HEK293 (cell line): ENCODE measurements at regions not wholly inside any gene's neighbourhood (a gene's known extent, or its start where the extent isn't known, plus 50 kb on each side); places are given as distances from the start of the nearest gene placed in this dataset.

ENCODE experiments used
- CTCF ChIA-PET: fragments of 350-600 bp; formaldehyde crosslinking; extraction: SDS; loops from one replicate; lab custom pipeline; 2021; ENCODE audit warnings: antibody characterized with exemption; lab: Yijun Ruan, JAX
- POLR2A ChIA-PET: fragments of 300-600 bp; formaldehyde crosslinking; extraction: SDS; loops from one replicate; lab custom pipeline; 2020; ENCODE audit warnings: antibody characterized with exemption, inconsistent platforms; lab: Yijun Ruan, JAX
- H3K27ac ChIP-seq: fragments of 200-500 bp; sonication (Bioruptor generic); 2 replicates; pipeline ENCODE4 v1.5.1; 2014; ENCODE audit warnings: low read depth, low read length, control low read depth, inconsistent platforms; ENCODE audit errors: extremely low read depth
- H3K36me3 ChIP-seq, 2 experiments: fragments of 200-500 bp in 1 of 2; sonication (Bioruptor generic) in 1 of 2; 1 replicate in 1 of 2; 2 replicates in 1 of 2; pipeline ENCODE4 v1.5.1; 2014 to 2017; ENCODE audit warnings: inconsistent platforms in 2 of 2, low read length in 2 of 2; ENCODE audit not compliant: control insufficient read depth in 2 of 2, insufficient read depth in 1 of 2
- H3K4me1 ChIP-seq: fragments of 200-500 bp; sonication (Bioruptor generic); 2 replicates; pipeline ENCODE4 v1.5.1; 2014; ENCODE audit warnings: mild to moderate bottlenecking, low read length, inconsistent platforms; ENCODE audit not compliant: control insufficient read depth, insufficient read depth
- H3K4me3 ChIP-seq: 2 replicates; pipeline ENCODE4 v1.5.1; 2011; ENCODE audit warnings: low read depth, mild to moderate bottlenecking, control low read depth, low read length, moderate library complexity
- H3K9me3 ChIP-seq: fragments of 200-500 bp; sonication (Bioruptor generic); 2 replicates; pipeline ENCODE4 v1.5.1; 2014; ENCODE audit warnings: low read depth, low read length, inconsistent platforms; ENCODE audit not compliant: control insufficient read depth, insufficient read depth
- GLIS1 ChIP-seq: fragments of 450-650 bp; formaldehyde crosslinking; IDR thresholded peaks from 2 replicates; pipeline ENCODE4 v1.5.1; 2016; ENCODE audit warnings: missing biosample characterization, missing genetic modification characterization
- KLF7 ChIP-seq: fragments of 450-650 bp; formaldehyde crosslinking; IDR thresholded peaks from 2 replicates; pipeline ENCODE4 v1.5.1; 2016; ENCODE audit warnings: missing biosample characterization, missing genetic modification characterization, borderline replicate concordance
- SP3 ChIP-seq: fragments of 450-650 bp; formaldehyde crosslinking; IDR thresholded peaks from 2 replicates; pipeline ENCODE4 v1.5.1; 2016; ENCODE audit warnings: missing biosample characterization, missing genetic modification characterization
- ZNF274 ChIP-seq, 2 experiments: fragments of 200-500 bp in 1 of 2; fragments of 450-650 bp in 1 of 2; sonication (Bioruptor generic) in 1 of 2; formaldehyde crosslinking in 1 of 2; IDR thresholded peaks; 2 replicates each; pipeline versions ENCODE4 v1.5.1 to v1.6.1; 2014 to 2016; ENCODE audit warnings: borderline replicate concordance in 1 of 2, inconsistent platforms in 1 of 2, low read length in 1 of 2, missing biosample characterization in 1 of 2, missing genetic modification characterization in 1 of 2
- ZNF473 ChIP-seq: fragments of 450-650 bp; formaldehyde crosslinking; IDR thresholded peaks from 2 replicates; pipeline ENCODE4 v1.5.1; 2017; ENCODE audit warnings: missing biosample characterization, missing genetic modification characterization
- ZNF610 ChIP-seq: fragments of 450-650 bp; formaldehyde crosslinking; IDR thresholded peaks from 2 replicates; pipeline ENCODE4 v1.5.1; 2016; ENCODE audit warnings: missing biosample characterization, missing genetic modification characterization, borderline replicate concordance
- ZNF701 ChIP-seq: fragments of 450-650 bp; formaldehyde crosslinking; IDR thresholded peaks from 2 replicates; pipeline ENCODE4 v1.5.1; 2016; ENCODE audit warnings: missing biosample characterization, missing genetic modification characterization
- ZNF76 ChIP-seq: fragments of 450-650 bp; formaldehyde crosslinking; IDR thresholded peaks from 2 replicates; pipeline ENCODE4; 2016; ENCODE audit warnings: low read depth, missing biosample characterization, missing genetic modification characterization, borderline replicate concordance
- ZNF792 ChIP-seq: fragments of 450-650 bp; formaldehyde crosslinking; IDR thresholded peaks from 2 replicates; pipeline ENCODE4 v1.5.1; 2016; ENCODE audit warnings: missing biosample characterization, missing genetic modification characterization
- TF ChIP-seq, protein P1 (sequence below): fragments of 450-650 bp; formaldehyde crosslinking; IDR thresholded peaks from 2 replicates; pipeline ENCODE4 v1.5.1; 2016; ENCODE audit warnings: missing biosample characterization, missing genetic modification characterization
- TF ChIP-seq, protein P2 (sequence below): IDR thresholded peaks from 2 replicates; pipeline ENCODE4 v1.6.1; 2011; ENCODE audit warnings: mild to moderate bottlenecking, low read depth, low read length, borderline replicate concordance
- TF ChIP-seq, protein P3 (sequence below): fragments of 450-650 bp; formaldehyde crosslinking; IDR thresholded peaks from 2 replicates; pipeline ENCODE4 v1.5.1; 2017; ENCODE audit warnings: missing biosample characterization, missing genetic modification characterization
- TF ChIP-seq, protein P4 (sequence below): fragments of 450-650 bp; formaldehyde crosslinking; conservative IDR thresholded peaks from 2 replicates; pipeline ENCODE4 v1.5.1; 2016; ENCODE audit warnings: low read depth, missing biosample characterization, missing genetic modification characterization
- TF ChIP-seq, protein P5 (sequence below): fragments of 450-650 bp; formaldehyde crosslinking; IDR thresholded peaks from 2 replicates; pipeline ENCODE4 v1.5.1; 2016; ENCODE audit warnings: missing biosample characterization, missing genetic modification characterization
- TF ChIP-seq, protein P6 (sequence below): fragments of 450-650 bp; formaldehyde crosslinking; IDR thresholded peaks from 2 replicates; pipeline ENCODE4 v1.5.1; 2016; ENCODE audit warnings: missing biosample characterization, missing genetic modification characterization

DNA sequence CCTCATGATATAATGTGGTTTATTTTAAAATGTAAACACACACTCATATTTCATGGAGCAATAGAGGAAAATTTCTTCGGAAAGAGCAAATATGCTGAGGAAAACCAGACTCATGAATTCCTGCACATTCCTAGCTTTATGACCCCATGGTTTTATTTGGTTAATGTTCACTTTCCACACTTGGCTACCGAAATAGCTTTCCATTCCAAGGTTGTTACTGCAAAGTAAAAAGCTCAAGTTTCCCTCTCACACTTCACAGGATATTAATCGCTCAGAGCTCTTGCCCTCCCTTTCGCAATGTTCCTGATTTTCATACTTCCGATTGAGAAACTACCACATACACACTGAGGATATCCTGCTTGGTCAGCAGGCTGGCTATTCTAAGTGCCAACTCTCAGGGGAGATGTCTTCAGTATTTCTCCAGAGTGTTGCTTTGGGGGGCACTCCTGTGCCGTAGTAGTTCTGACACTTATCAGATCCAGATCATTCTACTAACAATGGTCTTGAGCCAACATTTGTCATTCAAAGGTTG lies 77.5 kb upstream of the STEAP1B start:
- POLR2A ChIA-PET = interaction anchor here (0.6 kb wide), 1 partner anchor 280 kb away, joined by 5 read pairs; no protein-coding TSS in a partner anchor
- H3K4me3 ChIP-seq = no peak overlapping the region
- H3K4me1 ChIP-seq = no peaks in the 10 kb centered on the region
- no peak overlapping the region for H3K27ac ChIP-seq
- CTCF ChIA-PET = interaction anchor here (1.0 to 1.4 kb wide), 2 partner anchors 10 to 149 kb away, joined by 5 to 12 read pairs; partner anchors contain the start of gene IL6
- no peaks in the 10 kb centered on the region for H3K9me3 ChIP-seq
- H3K36me3 ChIP-seq = no peaks in the 10 kb centered on the region
- TF ChIP-seq SP3 (tag by site-specific recombination) (no peak), ZNF76 (no peak), ZNF701 (tag by site-specific recombination) (no peak), KLF7 (tag by site-specific recombination) (no peak), ZNF274 (IDR thresholded peaks at IDR 0.05; ENCODE audit: low read length) (no peak), ZNF274 (tag by site-specific recombination; IDR thresholded peaks at IDR 0.05; ENCODE audit: borderline replicate concordance) (no peak)
- TF ChIP-seq, protein P1, sequence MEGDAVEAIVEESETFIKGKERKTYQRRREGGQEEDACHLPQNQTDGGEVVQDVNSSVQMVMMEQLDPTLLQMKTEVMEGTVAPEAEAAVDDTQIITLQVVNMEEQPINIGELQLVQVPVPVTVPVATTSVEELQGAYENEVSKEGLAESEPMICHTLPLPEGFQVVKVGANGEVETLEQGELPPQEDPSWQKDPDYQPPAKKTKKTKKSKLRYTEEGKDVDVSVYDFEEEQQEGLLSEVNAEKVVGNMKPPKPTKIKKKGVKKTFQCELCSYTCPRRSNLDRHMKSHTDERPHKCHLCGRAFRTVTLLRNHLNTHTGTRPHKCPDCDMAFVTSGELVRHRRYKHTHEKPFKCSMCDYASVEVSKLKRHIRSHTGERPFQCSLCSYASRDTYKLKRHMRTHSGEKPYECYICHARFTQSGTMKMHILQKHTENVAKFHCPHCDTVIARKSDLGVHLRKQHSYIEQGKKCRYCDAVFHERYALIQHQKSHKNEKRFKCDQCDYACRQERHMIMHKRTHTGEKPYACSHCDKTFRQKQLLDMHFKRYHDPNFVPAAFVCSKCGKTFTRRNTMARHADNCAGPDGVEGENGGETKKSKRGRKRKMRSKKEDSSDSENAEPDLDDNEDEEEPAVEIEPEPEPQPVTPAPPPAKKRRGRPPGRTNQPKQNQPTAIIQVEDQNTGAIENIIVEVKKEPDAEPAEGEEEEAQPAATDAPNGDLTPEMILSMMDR (tag by site-specific recombination) = no peak
- TF ChIP-seq, protein P2, sequence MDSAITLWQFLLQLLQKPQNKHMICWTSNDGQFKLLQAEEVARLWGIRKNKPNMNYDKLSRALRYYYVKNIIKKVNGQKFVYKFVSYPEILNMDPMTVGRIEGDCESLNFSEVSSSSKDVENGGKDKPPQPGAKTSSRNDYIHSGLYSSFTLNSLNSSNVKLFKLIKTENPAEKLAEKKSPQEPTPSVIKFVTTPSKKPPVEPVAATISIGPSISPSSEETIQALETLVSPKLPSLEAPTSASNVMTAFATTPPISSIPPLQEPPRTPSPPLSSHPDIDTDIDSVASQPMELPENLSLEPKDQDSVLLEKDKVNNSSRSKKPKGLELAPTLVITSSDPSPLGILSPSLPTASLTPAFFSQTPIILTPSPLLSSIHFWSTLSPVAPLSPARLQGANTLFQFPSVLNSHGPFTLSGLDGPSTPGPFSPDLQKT = no peak
- TF ChIP-seq, protein P3, sequence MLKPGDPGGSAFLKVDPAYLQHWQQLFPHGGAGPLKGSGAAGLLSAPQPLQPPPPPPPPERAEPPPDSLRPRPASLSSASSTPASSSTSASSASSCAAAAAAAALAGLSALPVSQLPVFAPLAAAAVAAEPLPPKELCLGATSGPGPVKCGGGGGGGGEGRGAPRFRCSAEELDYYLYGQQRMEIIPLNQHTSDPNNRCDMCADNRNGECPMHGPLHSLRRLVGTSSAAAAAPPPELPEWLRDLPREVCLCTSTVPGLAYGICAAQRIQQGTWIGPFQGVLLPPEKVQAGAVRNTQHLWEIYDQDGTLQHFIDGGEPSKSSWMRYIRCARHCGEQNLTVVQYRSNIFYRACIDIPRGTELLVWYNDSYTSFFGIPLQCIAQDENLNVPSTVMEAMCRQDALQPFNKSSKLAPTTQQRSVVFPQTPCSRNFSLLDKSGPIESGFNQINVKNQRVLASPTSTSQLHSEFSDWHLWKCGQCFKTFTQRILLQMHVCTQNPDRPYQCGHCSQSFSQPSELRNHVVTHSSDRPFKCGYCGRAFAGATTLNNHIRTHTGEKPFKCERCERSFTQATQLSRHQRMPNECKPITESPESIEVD (tag by site-specific recombination) = peak; percentile 67

DNA sequence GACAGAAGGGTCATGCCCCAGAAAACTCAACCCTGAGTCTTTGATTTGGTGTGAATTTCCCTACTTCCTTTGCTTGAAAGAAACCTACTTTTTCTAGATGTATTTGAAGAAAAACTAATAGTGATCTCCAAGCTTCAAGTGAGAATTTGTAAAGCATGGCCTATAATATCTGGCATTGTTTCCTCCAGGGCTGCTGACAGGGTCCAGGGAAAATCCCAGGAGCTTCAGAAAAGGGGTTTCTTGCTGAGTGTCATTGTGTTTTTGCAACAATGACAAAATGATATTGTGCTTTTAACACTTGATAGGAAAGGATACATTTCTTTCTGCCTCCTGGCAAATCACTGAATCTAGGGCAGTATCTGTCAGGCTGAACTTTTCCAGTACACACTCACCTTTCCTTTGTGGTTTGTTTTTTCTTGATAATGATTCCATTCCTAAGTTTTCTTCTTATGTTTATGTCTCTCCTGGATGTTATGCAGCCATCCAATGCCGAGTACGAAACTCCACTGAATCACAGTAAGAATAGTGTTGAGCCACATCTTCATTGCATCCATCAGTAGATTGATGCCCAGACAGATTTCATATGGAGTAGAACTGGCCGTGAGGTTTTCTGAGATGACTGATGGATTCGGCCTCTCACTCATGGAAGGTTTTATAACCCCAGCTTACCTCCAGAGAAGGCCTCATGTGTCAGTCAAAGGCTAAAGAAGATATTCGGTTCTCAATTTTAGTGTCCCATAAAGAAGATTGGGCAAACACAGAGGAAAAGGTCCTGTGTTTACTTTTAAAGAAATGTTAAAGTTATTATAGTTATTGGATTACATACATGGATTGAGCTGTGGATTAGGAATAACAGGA lies 76.9 kb upstream of the STEAP1B start:
- no peak overlapping the region for H3K4me3 ChIP-seq
- ChIA-PET CTCF (interaction anchor here (0.6 to 1.6 kb wide), 3 partner anchors 10 to 150 kb away, joined by 3 to 5 read pairs (median 5); partner anchors contain the start of gene IL6), POLR2A (interaction anchor here (0.6 kb wide), 1 partner anchor 280 kb away, joined by 5 read pairs; no protein-coding TSS in a partner anchor)
- no peaks in the 10 kb centered on the region for H3K36me3 ChIP-seq
- H3K9me3 ChIP-seq = no peaks in the 10 kb centered on the region
- no peaks in the 10 kb centered on the region for H3K4me1 ChIP-seq
- H3K27ac ChIP-seq = no peak overlapping the region
- TF ChIP-seq, protein P4, sequence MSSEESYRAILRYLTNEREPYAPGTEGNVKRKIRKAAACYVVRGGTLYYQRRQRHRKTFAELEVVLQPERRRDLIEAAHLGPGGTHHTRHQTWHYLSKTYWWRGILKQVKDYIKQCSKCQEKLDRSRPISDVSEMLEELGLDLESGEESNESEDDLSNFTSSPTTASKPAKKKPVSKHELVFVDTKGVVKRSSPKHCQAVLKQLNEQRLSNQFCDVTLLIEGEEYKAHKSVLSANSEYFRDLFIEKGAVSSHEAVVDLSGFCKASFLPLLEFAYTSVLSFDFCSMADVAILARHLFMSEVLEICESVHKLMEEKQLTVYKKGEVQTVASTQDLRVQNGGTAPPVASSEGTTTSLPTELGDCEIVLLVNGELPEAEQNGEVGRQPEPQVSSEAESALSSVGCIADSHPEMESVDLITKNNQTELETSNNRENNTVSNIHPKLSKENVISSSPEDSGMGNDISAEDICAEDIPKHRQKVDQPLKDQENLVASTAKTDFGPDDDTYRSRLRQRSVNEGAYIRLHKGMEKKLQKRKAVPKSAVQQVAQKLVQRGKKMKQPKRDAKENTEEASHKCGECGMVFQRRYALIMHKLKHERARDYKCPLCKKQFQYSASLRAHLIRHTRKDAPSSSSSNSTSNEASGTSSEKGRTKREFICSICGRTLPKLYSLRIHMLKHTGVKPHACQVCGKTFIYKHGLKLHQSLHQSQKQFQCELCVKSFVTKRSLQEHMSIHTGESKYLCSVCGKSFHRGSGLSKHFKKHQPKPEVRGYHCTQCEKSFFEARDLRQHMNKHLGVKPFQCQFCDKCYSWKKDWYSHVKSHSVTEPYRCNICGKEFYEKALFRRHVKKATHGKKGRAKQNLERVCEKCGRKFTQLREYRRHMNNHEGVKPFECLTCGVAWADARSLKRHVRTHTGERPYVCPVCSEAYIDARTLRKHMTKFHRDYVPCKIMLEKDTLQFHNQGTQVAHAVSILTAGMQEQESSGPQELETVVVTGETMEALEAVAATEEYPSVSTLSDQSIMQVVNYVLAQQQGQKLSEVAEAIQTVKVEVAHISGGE (tag by site-specific recombination) = no peak
- TF ChIP-seq ZNF792 (tag by site-specific recombination) (no peak), ZNF473 (tag by site-specific recombination) (no peak), ZNF610 (tag by site-specific recombination) (no peak), GLIS1 (tag by site-specific recombination) (no peak)
- TF ChIP-seq, protein P2 = no peak
- TF ChIP-seq, protein P5, sequence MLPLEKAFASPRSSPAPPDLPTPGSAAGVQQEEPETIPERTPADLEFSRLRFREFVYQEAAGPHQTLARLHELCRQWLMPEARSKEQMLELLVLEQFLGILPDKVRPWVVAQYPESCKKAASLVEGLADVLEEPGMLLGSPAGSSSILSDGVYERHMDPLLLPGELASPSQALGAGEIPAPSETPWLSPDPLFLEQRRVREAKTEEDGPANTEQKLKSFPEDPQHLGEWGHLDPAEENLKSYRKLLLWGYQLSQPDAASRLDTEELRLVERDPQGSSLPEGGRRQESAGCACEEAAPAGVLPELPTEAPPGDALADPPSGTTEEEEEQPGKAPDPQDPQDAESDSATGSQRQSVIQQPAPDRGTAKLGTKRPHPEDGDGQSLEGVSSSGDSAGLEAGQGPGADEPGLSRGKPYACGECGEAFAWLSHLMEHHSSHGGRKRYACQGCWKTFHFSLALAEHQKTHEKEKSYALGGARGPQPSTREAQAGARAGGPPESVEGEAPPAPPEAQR = no peak
- TF ChIP-seq, protein P6, sequence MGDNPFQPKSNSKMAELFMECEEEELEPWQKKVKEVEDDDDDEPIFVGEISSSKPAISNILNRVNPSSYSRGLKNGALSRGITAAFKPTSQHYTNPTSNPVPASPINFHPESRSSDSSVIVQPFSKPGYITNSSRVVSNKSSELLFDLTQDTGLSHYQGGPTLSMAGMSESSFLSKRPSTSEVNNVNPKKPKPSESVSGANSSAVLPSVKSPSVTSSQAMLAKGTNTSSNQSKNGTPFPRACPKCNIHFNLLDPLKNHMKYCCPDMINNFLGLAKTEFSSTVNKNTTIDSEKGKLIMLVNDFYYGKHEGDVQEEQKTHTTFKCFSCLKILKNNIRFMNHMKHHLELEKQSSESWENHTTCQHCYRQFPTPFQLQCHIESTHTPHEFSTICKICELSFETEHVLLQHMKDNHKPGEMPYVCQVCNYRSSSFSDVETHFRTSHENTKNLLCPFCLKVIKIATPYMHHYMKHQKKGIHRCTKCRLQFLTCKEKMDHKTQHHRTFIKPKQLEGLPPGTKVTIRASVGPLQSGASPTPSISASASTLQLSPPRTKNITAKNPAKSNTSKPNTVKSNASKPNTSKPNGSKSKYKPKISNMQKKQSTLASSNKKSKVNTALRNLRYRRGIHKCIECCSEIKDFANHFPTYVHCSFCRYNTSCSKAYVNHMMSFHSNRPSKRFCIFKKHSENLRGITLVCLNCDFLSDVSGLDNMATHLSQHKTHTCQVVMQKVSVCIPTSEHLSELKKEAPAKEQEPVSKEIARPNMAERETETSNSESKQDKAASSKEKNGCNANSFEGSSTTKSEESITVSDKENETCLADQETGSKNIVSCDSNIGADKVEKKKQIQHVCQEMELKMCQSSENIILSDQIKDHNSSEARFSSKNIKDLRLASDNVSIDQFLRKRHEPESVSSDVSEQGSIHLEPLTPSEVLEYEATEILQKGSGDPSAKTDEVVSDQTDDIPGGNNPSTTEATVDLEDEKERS (tag by site-specific recombination) = no peak
